HG02678 (cell line): ENCODE measurements at regions not wholly inside any gene's neighbourhood (a gene's known extent, or its start where the extent isn't known, plus 50 kb on each side); places are given as distances from the start of the nearest gene placed in this dataset.

Experiments used
- ATAC-seq: cut with Tn5 transposase; IDR thresholded peaks from one replicate; pipeline ENCODE4 v1.9.1; 2021; ENCODE audit warnings: mild to moderate bottlenecking, moderate library complexity; ENCODE audit not compliant: unreplicated experiment

DNA sequence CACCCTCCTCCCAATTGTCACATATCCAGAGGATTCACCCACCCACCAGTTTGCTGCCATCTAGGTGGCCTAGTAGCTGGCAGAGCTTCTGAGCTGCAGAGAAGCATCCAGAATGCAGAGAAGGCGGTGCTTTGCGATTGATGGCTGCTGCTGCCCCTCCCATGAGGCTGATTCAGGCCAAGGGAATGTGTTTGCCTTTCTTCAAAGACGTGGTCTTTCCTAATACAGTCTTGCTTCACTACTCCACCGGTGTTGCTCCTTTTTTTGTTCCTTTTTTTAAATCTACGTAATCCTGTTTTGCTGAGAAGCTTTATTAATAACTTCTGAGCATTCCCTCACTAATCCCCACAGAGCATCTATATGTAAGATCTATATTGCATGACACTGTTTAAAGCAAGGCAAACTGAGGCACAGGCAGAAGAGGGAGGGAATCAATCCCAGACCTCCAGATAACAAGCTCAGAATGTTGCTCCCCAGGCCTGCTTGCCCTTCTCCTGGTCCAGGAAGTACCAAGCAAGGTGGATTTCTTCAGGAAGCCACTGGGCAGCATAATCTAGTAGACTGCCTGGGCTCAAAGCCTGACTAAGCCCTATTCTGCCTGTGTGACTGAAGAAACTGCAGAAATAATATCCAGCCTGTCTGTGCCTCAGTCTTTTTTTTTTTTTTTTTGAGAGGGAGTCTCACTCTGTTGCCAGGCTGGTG lies 275.5 kb upstream of the FMN2 start:
- no peak for ATAC-seq

DNA sequence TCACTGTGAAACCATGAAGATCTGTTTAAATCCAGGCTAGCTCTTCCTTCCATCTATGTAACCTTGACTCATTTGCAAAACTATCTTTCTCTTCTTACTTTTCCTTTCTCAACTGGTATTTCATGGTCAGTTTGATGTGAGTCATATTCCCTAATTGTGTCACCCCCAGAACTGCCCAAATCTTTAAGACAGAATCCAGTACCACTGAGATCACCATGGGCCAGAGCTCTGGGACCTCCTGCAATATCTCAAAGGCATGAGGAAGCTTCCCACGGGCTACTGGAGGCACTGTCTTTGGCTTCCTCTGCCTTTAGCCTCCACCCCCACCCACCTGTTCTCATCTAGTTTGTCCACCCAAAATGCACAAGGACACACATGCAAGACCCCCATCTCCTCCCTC lies 274.4 kb upstream of the FMN2 start:
- no peak for ATAC-seq

GRCh38 chr1:239817801-239818200 lies 273.9 kb upstream of the FMN2 start:
- no peak for ATAC-seq

DNA sequence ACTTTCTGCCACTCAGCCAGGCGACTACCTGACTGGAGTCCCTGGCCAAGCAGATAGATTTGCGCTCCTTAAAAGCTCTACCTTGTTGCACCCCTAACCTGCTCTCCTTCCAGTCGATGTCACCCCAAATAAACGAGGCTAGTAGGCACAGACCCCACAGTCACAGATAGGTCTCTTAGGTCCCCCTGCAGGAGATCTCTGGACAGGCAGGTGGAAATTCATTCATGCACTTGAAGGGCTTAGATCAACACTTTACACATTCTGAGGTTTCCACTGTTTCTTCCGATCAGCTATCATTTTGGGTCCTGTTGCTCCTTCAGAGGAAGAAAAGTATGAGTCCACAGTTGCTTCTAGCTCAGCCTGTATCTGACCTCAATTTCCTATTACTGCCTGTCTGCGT lies 272.6 kb upstream of the FMN2 start:
- no peak for ATAC-seq

DNA sequence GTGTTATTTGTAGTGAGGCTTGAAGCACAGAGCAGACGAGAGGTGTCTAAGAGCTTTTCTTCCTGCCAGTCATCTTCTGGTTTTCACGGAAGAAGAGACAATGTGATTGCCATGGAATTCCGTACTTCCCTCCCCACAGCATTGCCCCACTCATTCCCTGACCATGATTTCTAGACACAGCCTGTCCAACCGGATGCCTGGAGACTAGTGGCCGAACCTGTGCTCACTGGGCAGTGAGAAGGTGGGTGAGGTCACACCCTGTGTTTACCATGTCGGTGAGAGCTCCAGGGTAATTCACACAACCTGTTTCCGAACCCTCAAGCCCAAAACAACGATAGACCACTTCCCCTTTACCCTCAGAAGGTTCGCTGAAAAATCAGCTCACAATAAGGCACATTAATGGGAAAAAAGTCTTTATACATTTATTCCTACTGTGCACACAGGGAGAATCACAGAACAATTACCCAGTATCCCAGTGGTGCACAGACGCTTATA lies 271.9 kb upstream of the FMN2 start:
- ATAC-seq: no peak

- no peak for ATAC-seq
These were observed 267.8 kb upstream of the FMN2 start for GRCh38 chr1:239823852-239824251.

DNA sequence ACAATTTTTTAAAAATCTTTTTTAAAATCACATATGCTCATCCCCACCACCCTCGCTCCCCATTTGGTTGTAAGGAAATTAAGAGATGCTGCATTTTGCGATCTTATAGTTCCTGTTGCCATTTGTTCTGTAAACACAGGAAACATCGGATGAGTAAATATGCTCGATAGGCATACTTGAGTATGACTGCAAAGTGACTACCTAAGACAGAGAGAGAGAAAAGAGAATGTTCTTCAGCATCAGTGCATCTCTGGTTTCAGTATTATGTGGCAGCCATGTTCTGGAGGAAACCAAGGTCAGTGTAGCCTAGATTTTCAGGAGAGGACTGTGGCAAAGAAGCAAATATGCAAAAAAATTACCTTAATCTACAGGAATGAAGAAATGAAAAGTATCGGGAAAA lies 265.5 kb upstream of the FMN2 start:
- ATAC-seq: no peak

DNA sequence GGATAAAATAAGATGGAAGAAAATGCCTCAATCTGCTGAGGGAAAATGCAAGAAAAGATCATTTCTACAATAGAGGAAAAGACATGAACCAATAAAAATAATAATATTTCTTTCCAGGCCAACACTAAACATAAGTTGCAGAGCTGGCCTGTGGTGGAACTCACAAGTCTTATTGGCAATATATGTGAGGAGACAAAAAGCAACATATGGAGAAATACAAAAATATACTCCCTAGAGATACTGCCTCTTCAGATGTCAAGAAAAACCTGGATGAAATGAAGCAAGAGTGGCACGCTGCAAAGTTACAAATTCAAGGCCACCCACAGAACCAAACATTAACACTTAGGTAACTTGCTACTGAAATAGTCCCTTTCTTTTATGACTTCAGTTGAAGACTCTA lies 264.9 kb upstream of the FMN2 start:
- no peak for ATAC-seq

GRCh38 chr1:239829535-239829934 lies 262.1 kb upstream of the FMN2 start:
- ATAC-seq: no peak

- no peak for ATAC-seq
These were observed 259.9 kb upstream of the FMN2 start for GRCh38 chr1:239831577-239832355.

DNA sequence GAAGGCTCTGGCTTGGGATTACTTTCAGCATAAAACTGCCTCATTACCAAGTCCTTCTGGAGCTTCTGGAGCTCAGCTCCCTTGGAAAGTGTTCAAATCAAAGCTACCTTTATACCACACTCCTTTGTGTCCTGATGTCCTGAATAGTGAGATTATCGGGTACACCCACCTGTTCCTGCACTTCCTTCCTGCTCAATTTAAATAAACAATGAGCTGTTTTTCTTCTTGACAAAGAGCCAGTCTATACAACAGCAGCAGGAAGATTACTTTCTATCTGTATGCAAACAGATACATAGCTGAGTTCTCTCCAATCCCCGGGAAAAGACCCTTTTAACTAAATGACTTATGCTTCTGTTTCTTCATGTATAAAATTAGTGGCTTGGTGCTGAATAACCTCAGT lies 258.0 kb upstream of the FMN2 start:
- no peak for ATAC-seq

DNA sequence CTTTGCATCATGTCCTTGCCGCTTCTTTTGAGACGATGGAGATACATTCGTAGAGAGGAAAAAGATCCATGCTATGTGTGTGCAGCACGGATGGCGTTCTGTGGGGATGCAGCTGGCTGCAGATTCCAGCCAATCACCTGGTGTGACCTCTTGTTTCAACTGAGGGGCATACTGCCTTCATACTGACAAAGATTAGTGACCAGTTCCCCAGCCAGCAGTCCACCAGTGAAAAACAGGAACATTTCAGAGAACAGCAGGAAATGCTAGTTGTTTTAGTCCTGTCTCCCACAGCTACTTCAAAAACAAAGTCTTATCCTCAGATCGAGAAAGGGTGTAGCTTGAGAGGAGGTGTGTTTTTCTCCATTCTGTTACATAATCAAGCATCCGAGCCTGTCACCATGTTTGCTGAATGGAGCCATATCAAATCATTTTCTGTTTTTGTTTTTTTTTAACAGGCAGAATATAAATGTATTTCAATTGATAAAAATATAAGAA lies 255.7 kb upstream of the FMN2 start:
- no peak for ATAC-seq

DNA sequence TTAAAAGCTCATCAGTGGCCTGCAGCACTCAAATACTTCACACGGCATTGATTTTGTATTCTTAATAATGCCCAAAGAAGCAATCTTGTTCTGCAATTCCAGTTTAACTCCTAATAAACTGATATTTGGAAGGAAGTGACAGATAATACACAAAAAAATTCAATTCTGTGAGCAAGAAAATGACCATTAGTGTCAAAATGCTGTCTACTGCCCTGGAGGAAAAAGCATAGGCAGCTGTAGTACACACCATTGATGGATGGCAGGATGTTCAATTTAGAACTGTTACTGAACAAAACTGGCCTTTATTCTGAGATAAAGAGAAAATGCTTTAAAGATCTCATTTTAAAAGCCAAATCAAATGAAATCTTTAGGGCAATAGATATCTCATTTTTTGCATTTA lies 251.3 kb upstream of the FMN2 start:
- no peak for ATAC-seq

DNA sequence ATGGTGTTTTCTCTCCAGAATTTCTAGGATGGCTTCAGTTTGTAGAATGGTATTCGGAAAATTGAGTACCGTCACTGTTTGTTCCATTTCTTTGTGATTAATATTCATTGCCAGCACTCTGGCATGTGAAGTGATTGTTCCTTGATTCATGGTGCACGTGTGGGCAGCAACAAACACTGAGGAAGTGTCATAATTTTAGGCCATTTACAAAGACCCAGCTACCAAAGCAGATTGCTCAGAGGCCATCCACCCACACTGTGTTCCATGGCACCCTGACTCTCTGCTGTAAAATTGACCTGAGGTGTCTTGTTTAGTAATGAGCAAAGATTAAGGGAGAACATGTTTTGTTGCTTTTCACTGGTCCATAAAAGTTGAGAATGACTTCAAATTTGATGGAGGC lies 250.9 kb upstream of the FMN2 start:
- no peak for ATAC-seq

GRCh38 chr1:239841631-239842030 lies 250.1 kb upstream of the FMN2 start:
- no peak for ATAC-seq

DNA sequence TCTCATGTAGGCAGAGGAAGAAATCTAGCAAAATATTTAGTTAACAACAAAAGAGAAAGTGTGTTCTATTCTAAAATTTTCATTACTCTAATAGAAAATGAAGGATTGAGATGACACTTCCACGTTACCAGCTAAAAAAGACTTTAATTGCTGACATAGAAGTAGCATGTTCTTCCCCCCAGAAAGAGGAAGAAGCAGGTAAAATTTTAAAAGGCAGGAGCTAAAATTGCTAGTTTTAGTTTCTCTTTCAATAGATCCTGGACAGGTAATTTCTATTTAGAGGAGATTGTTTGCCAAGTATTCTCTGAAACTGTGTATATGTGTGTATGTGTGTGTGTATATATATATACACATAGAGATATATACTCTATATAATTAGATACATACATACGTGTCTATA lies 248.1 kb upstream of the FMN2 start:
- ATAC-seq: no peak

DNA sequence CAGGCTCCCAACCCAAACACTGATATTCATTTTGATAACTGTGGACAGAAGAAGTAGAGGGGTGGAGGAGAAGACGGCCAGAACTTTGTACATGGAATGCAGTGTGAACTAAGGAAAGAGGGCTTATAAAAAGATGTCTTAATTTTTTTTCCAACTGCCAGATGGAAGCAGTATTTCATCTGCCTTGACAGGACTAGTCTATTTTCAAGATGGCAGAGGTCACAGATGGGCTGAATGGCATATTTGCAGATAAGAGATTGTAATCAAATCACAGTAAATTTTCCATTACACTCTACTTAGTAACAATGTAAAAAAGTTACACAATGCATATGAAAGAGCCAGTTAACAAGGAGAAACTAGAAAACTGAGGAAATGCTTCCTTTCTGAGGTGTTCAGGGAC lies 246.8 kb upstream of the FMN2 start:
- ATAC-seq: no peak

DNA sequence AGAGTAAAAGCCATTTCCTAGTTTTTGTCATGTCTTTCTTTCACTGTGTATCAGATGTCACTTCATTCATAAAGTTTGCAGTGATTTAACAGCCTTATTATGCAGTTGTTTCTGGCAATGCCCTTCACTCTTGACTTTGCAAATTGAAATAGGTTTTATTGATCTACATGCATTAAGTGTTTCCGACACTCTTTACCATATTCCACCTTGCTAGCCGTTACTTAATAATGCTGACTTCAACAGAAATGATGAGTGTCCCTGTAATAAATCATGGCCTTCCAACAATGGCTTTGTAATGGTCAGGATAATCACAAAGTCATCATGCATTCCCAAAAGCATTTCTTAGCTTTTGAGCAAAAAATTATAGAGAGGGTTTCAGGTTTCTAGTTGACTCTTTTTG lies 236.8 kb upstream of the FMN2 start:
- ATAC-seq: no peak

DNA sequence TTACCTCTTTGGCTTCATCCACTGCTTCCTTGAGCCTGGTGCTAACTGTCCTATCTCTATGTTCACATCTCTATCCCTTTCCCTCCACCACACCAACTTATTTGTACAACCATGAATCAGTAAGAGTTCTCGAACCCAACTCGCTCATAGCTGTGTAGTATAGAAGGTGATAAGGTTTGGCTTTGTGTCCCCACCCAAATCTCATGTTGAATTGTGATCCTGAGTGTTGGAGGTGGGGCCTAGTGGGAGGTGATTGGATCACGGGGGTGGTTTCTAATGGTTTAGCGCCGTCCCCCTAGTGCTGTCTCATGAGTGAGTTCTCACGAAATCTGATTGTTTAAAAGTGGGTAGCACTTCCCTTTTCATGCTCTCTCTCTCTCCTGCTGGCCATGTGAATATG lies 235.6 kb upstream of the FMN2 start:
- no peak for ATAC-seq

DNA sequence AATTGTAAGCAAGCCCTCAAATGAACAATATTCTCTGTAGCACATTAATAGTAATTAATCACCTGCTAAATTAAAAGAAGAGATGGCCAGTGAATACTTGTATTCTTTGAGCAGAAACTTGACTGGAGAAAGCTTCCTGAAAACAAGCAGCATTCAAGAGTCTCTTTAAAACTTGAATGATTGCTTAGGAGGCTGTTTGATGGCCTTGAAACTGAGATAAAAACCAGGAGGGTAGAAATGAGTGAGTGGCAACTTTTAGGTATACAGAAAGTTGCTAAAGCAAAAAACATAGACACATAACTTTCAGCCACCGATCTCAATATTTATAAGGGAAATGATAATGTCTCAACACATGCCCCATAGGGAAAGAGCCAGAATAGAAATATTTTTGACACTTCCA lies 234.8 kb upstream of the FMN2 start:
- no peak for ATAC-seq

DNA sequence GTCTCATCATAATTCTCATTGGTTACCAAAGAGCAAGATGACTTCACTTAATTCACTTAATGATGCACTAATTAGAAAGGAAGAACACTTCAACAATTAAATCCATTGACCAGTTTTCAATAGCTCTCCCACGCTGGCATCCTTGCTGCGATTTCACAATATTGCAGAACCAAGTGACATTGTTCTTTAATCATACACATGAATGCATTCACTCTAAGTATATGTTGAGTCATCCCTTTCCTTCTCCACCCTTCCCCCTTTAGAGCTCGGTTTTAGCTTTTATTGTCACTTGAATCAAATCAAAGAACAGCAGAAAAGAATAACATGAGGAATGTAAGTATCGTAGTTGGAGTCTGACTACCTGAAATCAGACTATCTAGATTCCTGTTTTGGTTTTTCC lies 233.6 kb upstream of the FMN2 start:
- ATAC-seq: no peak

DNA sequence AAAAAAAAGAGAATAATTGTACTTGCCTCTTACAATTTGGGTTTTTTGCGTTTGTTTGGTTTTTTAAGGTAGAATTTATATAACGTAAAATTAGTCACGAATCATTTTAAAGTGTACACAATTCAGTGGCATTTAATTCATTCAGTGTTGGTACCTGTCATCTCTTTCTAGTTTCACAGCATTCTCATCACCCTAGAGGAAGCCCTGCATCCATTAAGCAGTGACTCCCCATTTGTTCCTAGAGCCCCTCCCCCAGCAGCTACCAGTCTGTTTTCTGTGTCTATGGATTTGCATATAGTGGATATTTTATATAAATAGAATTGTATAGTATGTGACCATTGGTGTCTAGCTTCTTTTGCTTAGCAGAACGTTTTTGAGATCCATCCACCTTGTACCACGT lies 233.2 kb upstream of the FMN2 start:
- ATAC-seq: no peak
